Tibial artery (tissue), 4 donors: ENCODE measurements at regions not wholly inside any gene's neighbourhood (a gene's known extent, or its start where the extent isn't known, plus 50 kb on each side); places are given as distances from the start of the nearest gene placed in this dataset.

Source experiments
- DNase-seq, 2 donors: peaks; one replicate each; pipeline ENCODE4 v3.0.0-alpha.2; 2019
- H3K27ac ChIP-seq, 2 donors: fragments of 200-600 bp; sonication (generic) in 1 of 2; 1 replicate in 1 of 2; 2 replicates in 1 of 2; pipeline ENCODE4 v1.5.1; 2018 to 2019; ENCODE audit warnings: mild to moderate bottlenecking in 1 of 2
- H3K27me3 ChIP-seq, 2 donors: fragments of 200-600 bp; sonication (generic) in 1 of 2; one replicate each; pipeline versions ENCODE4 v1.5.1 to v1.6.0; 2016 to 2019
- H3K36me3 ChIP-seq, 3 donors: fragments of 200-600 bp; sonication (generic) in 2 of 3; one replicate each; pipeline ENCODE4 v1.5.1; 2016 to 2019; ENCODE audit warnings: mild to moderate bottlenecking in 2 of 3
- H3K4me1 ChIP-seq, 4 donors: fragments of 200-600 bp; sonication (generic) in 2 of 4; 1 replicate in 3 of 4; 2 replicates in 1 of 4; pipeline ENCODE4 v1.5.1; 2016 to 2019
- H3K4me3 ChIP-seq, 2 donors: fragments of 200-600 bp; sonication (generic) in 1 of 2; 1 replicate in 1 of 2; 2 replicates in 1 of 2; pipeline ENCODE4 v1.5.1; 2018 to 2019; ENCODE audit warnings: mild to moderate bottlenecking in 2 of 2
- H3K9me3 ChIP-seq, 3 donors: fragments of 200-600 bp; sonication (generic) in 1 of 3; one replicate each; pipeline ENCODE4 v1.5.1; 2016 to 2019
- intact Hi-C: fragments of 100-400 bp; cut with DNase I; formaldehyde crosslinking; loops from one replicate; pipeline ENCODE4 v1.15.0; 2023; ENCODE audit warnings: low total_unique reads
- TF ChIP-seq, protein P1 (sequence below), 2 experiments: fragments of 200-600 bp in 1 of 2; fragments of 450-650 bp in 1 of 2; IDR thresholded peaks; one replicate each; pipeline ENCODE4 v1.5.1; 2017 to 2019; ENCODE audit warnings: antibody characterized with exemption in 2 of 2, mild to moderate bottlenecking in 1 of 2, moderate library complexity in 1 of 2

DNA sequence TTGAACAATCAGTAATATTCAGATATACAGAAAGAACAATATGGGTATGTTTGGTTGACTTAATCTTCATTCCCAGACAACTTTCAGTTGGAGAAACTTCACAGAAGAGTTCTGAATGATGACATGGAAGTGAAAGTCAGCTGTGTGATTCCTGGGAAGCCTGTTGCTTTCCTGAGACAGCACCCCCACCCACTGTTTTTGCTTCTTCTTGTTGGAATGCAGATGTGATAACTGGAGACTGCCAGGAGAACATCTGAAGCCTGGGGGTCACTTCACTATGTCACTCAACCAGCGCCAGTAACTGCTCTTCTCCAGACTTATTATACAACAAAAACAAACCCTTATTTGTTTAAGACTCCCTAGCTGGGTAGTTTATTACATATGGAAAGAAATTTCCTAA lies 599.4 kb downstream of the ZIC1 start:
- TF ChIP-seq, protein P1, sequence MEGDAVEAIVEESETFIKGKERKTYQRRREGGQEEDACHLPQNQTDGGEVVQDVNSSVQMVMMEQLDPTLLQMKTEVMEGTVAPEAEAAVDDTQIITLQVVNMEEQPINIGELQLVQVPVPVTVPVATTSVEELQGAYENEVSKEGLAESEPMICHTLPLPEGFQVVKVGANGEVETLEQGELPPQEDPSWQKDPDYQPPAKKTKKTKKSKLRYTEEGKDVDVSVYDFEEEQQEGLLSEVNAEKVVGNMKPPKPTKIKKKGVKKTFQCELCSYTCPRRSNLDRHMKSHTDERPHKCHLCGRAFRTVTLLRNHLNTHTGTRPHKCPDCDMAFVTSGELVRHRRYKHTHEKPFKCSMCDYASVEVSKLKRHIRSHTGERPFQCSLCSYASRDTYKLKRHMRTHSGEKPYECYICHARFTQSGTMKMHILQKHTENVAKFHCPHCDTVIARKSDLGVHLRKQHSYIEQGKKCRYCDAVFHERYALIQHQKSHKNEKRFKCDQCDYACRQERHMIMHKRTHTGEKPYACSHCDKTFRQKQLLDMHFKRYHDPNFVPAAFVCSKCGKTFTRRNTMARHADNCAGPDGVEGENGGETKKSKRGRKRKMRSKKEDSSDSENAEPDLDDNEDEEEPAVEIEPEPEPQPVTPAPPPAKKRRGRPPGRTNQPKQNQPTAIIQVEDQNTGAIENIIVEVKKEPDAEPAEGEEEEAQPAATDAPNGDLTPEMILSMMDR (IDR thresholded peaks at IDR 0.05) = no peak
- intact Hi-C loops = no loop called here
- no peak for DNase-seq
- H3K36me3 ChIP-seq = no peaks in the 10 kb centered on the region
- H3K27ac ChIP-seq = no peak overlapping the region
- H3K4me1 ChIP-seq = no peaks in the 10 kb centered on the region
- no peaks in the 10 kb centered on the region for H3K27me3 ChIP-seq
- H3K4me3 ChIP-seq = no peak overlapping the region
- no peaks in the 10 kb centered on the region for H3K9me3 ChIP-seq

DNA sequence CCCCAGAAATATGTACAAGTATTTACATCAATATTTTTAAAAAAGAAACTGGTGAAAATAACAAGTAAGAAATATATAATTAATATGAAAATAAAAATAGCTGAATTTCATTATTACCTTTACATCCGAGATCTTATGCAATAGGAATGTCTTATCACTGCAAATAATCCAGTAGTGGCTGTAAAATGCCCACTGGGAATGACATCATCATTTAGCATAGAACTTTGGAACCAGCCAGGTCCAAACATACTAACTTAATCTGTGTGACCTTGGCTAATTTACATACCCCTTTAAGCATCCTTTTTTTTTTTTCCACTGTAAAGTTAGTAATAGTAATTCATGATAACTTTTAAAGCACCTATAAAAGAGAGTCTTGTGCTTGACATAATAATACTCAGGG lies 611.7 kb downstream of the ZIC1 start:
- TF ChIP-seq, protein P1 (IDR thresholded peaks at IDR 0.05) = no peak
- no peak for DNase-seq
- Histone ChIP-seq H3K4me3 (no peak overlapping the region), H3K36me3 (no peaks in the 10 kb centered on the region), H3K9me3 (no peaks in the 10 kb centered on the region), H3K27ac (no peak overlapping the region), H3K27me3 (no peaks in the 10 kb centered on the region), H3K4me1 (no peaks in the 10 kb centered on the region)
- intact Hi-C loops = no loop called here

DNA sequence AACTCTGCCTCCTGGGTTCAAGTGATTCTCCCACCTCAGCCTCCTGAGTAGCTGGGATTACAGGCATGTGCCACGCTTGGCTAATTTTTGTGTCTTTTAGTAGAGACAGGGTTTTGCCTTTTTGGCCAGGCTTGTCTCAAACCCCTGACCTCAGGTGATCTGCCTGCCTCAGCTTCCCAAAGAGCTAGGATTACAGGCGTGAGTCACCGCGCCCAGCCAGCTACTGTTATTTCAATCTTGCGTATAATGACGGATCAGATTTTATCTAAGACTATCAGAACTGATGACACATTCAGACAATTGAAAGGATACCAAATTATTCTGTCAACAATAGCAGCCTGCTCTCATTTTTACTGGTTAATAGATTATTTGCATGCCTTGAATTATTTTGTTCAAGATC lies 612.2 kb downstream of the ZIC1 start:
- H3K27ac ChIP-seq = no peak overlapping the region
- H3K4me1 ChIP-seq = no peaks in the 10 kb centered on the region
- H3K9me3 ChIP-seq = no peaks in the 10 kb centered on the region
- no peaks in the 10 kb centered on the region for H3K27me3 ChIP-seq
- H3K4me3 ChIP-seq = no peak overlapping the region
- TF ChIP-seq, protein P1 (IDR thresholded peaks at IDR 0.05) = no peak
- intact Hi-C loops = no loop called here
- no peaks in the 10 kb centered on the region for H3K36me3 ChIP-seq
- no peak for DNase-seq

DNA sequence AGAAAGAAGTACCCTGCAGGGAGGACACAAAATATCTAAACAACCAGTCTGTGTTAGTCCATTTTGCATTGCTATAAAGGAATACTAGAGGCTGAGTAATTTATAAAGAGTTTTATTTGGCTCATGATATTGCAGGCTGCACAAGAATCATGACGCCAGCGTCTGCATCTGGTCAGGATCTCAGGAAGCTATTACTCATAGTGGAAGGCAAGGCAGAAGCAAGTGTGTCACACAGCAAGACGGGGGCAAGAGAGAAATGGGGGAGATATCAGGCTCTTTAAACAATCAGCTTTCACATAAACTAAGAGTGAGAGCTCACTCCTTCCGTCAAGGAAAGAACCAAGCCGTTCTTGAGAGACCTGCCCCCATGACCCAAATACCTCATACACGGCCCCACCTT lies 614.8 kb downstream of the ZIC1 start:
- TF ChIP-seq, protein P1 (IDR thresholded peaks at IDR 0.05) = no peak
- H3K4me3 ChIP-seq = no peak overlapping the region
- no peaks in the 10 kb centered on the region for H3K36me3 ChIP-seq
- H3K9me3 ChIP-seq = no peaks in the 10 kb centered on the region
- H3K27me3 ChIP-seq = no peaks in the 10 kb centered on the region
- H3K27ac ChIP-seq = no peak overlapping the region
- DNase-seq = no peak
- no peaks in the 10 kb centered on the region for H3K4me1 ChIP-seq
- intact Hi-C loops = no loop called here

DNA sequence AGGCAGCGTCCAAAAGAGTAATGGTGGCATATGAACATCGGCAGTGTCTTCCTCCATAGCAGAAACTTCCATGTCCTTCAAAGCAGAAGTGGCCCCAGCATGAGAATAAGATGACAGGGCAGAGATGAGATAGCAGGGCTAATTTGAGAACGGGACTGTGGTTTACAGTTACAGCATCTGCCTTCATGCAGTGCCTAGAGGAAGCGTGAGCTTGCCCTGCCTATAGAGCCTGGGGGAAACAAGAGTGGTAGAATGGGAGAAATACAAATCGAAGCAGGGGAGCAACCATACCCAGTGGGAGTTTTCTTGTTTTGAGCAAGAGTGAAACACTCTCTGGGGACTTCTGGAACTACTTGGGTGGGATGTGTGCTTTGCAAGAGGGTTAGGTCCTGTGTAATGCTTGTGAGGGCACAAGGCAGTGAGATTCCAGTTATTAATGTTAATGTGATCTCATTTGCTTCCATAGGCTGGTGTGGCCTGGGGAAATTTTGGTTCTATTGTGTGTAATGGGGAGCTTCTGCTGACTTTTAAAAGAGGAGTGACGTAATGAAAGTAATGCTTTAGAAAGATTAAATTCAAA lies 616.9 kb downstream of the ZIC1 start:
- H3K36me3 ChIP-seq = no peaks in the 10 kb centered on the region
- no peaks in the 10 kb centered on the region for H3K9me3 ChIP-seq
- intact Hi-C loops = no loop called here

More for the DNA sequence above, 616.9 kb downstream of the ZIC1 start:
- Histone ChIP-seq H3K27me3 (no peaks in the 10 kb centered on the region), H3K27ac (no peak overlapping the region), H3K4me3 (no peak overlapping the region), H3K4me1 (no peaks in the 10 kb centered on the region)
- no peak for DNase-seq
- TF ChIP-seq, protein P1 (IDR thresholded peaks at IDR 0.05) = no peak
